ENCODE measurements at regions not wholly inside any gene's neighbourhood (a gene's known extent, or its start where the extent isn't known, plus 50 kb on each side); places are given as distances from the start of the nearest gene placed in this dataset.

- no peak overlapping the region for H3K4me3 ChIP-seq (replicated peaks; ENCODE audit: low read depth, low read length)
- no peak for DNase-seq (ENCODE audit: low read depth)
- TF ChIP-seq, protein P1, sequence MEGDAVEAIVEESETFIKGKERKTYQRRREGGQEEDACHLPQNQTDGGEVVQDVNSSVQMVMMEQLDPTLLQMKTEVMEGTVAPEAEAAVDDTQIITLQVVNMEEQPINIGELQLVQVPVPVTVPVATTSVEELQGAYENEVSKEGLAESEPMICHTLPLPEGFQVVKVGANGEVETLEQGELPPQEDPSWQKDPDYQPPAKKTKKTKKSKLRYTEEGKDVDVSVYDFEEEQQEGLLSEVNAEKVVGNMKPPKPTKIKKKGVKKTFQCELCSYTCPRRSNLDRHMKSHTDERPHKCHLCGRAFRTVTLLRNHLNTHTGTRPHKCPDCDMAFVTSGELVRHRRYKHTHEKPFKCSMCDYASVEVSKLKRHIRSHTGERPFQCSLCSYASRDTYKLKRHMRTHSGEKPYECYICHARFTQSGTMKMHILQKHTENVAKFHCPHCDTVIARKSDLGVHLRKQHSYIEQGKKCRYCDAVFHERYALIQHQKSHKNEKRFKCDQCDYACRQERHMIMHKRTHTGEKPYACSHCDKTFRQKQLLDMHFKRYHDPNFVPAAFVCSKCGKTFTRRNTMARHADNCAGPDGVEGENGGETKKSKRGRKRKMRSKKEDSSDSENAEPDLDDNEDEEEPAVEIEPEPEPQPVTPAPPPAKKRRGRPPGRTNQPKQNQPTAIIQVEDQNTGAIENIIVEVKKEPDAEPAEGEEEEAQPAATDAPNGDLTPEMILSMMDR (IDR thresholded peaks at IDR 0.05; ENCODE audit: low read length, missing control alignments) = no peak
Observed at GRCh38 chr10:121043124-121043849, 192.1 kb downstream of the WDR11 start.

GRCh38 chr10:121048749-121049148 is 197.6 kb downstream of the WDR11 start:
- H3K4me3 ChIP-seq (replicated peaks; ENCODE audit: low read depth, low read length) = no peak overlapping the region
- no peak for DNase-seq (ENCODE audit: low read depth)
- TF ChIP-seq, protein P1 (IDR thresholded peaks at IDR 0.05; ENCODE audit: low read length, missing control alignments) = no peak

- H3K4me3 ChIP-seq (replicated peaks; ENCODE audit: low read depth, low read length) = no peak overlapping the region
- TF ChIP-seq, protein P1 (IDR thresholded peaks at IDR 0.05; ENCODE audit: low read length, missing control alignments) = no peak
- no peak for DNase-seq (ENCODE audit: low read depth)
Observed at GRCh38 chr10:121049489-121049888, 198.3 kb downstream of the WDR11 start.

DNA sequence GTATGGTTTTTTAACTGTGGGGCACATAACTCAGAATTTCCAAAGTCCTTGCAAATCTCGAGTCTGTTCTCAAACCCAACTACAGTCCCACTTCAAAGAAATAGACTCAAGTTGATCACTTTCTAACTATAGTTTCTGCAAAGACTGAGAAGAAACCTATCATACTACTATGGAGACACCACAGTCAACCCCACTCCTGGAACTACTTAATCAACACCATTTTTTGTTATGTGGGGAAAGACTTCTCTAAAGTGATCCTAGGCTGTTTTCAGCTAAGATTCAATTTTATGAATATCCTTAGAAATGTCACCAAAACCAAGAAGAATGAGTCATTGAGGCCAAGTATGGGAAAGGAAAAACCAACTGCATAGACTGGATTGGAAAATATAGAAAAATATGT is 198.8 kb downstream of the WDR11 start:
- no peak overlapping the region for H3K4me3 ChIP-seq (replicated peaks; ENCODE audit: low read depth, low read length)
- TF ChIP-seq, protein P1 (IDR thresholded peaks at IDR 0.05; ENCODE audit: low read length, missing control alignments) = no peak
- no peak for DNase-seq (ENCODE audit: low read depth)

DNA sequence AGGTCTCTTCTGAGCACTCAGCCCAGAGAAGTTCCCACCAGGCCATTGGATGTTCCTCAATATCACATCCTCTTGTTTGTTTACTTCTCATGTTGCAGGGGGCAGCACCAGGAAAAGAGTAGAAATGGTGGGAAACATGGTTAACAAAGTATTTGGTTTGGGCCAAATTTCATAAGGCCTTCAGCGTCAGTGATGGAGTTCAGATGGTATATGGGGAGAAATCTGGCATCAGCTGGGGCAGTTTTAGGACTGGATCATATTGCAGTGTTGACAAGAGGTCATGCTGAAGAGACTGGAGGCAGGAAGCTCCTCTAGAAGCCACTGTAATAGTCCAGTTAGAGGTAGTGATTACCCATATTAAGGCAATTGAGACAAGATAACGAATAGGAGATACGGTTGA is 200.0 kb downstream of the WDR11 start:
- TF ChIP-seq, protein P1 (IDR thresholded peaks at IDR 0.05; ENCODE audit: low read length, missing control alignments) = no peak
- no peak overlapping the region for H3K4me3 ChIP-seq (replicated peaks; ENCODE audit: low read depth, low read length)
- no peak for DNase-seq (ENCODE audit: low read depth)

DNA sequence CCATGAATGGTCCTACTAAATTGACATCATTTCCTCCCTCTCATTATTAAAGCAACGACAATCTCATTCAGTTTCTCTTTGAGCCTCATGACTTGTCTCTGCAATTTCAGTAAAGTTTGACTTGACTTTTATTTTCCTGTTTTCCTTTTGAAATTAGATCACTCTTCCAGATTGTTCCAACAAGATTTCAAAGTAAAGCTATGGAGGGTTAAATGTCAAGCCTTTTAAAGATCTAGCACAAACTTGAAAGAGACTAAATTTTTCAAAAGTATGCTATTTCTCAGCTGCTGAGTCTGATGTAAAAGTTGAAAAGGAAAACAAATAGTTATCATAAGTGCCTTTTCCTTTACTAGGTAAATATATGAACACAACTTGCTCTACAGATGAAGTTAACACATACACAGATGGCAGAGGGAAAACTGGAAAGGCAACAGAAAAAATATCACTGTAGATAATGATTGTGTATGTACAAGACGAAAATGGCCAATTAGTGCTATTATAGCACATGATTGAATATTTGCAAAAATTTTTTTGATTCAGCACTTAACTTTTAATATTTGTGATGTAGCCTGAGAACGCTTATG is 200.6 kb downstream of the WDR11 start:
- H3K4me3 ChIP-seq (replicated peaks; ENCODE audit: low read depth, low read length) = no peak overlapping the region
- no peak for DNase-seq (ENCODE audit: low read depth)
- TF ChIP-seq, protein P1 (IDR thresholded peaks at IDR 0.05; ENCODE audit: low read length, missing control alignments) = no peak

GRCh38 chr10:121053151-121053550 is 202.0 kb downstream of the WDR11 start:
- no peak for DNase-seq (ENCODE audit: low read depth)
- no peak overlapping the region for H3K4me3 ChIP-seq (replicated peaks; ENCODE audit: low read depth, low read length)
- TF ChIP-seq, protein P1 (IDR thresholded peaks at IDR 0.05; ENCODE audit: low read length, missing control alignments) = no peak
